H1 (cell line): ENCODE measurements at regions not wholly inside any gene's neighbourhood (a gene's known extent, or its start where the extent isn't known, plus 50 kb on each side); places are given as distances from the start of the nearest gene placed in this dataset.
A peak's percentile ranks its signal among the peaks of the same experiment; 100 is the strongest.

Experiments
- CTCF ChIA-PET: fragments of 300-600 bp; sonication (Branson Sonifier 250); formaldehyde crosslinking; loops from one replicate; lab custom pipeline; 2021; ENCODE audit not compliant: partially characterized antibody; lab: Charles Lee
- POLR2A ChIA-PET: fragments of 300-600 bp; sonication (Branson Sonifier 250); formaldehyde crosslinking; loops from one replicate; lab custom pipeline; 2021; ENCODE audit warnings: inconsistent platforms; ENCODE audit not compliant: partially characterized antibody; lab: Charles Lee
- DNase-seq, 2 experiments: peaks; one replicate each; pipeline versions ENCODE4 v3.0.0 to v3.0.0-alpha.2; 2010 to 2022; ENCODE audit warnings: low spot score in 2 of 2, low read depth in 1 of 2, mixed read lengths in 1 of 2
- FAIRE-seq: peaks from 2 replicates; lab custom pipeline; 2011; peaks lifted over from hg19 to GRCh38; lab: Jason Lieb, UNC
- H2AFZ ChIP-seq: 2 replicates; pipeline ENCODE4 v1.8.1; 2012; ENCODE audit warnings: low read length, inconsistent platforms
- H2AK5ac ChIP-seq: 2 replicates; pipeline ENCODE4 v1.6.1; 2013; ENCODE audit warnings: low read depth, low read length
- H2BK120ac ChIP-seq: replicated peaks from 2 replicates; pipeline ENCODE3; 2013; ENCODE audit warnings: low read depth, low read length, inconsistent platforms
- H2BK12ac ChIP-seq: 2 replicates; pipeline ENCODE4 v1.6.1; 2013; ENCODE audit warnings: low read depth, low read length
- H2BK15ac ChIP-seq: 2 replicates; pipeline ENCODE4 v1.6.1; 2013; ENCODE audit warnings: low read length
- H2BK20ac ChIP-seq: 2 replicates; pipeline ENCODE4 v1.6.1; 2013; ENCODE audit warnings: low read length
- H2BK5ac ChIP-seq: 2 replicates; pipeline ENCODE4 v1.6.1; 2013; ENCODE audit warnings: low read depth, low read length
- H3K14ac ChIP-seq: 2 replicates; pipeline ENCODE4 v1.6.1; 2013; ENCODE audit warnings: inconsistent platforms; ENCODE audit not compliant: insufficient read length
- H3K18ac ChIP-seq: 2 replicates; pipeline ENCODE4 v1.6.1; 2013; ENCODE audit warnings: low read length; ENCODE audit errors: extremely low read depth
- H3K23ac ChIP-seq: 2 replicates; pipeline ENCODE4 v1.6.1; 2013; ENCODE audit warnings: inconsistent platforms; ENCODE audit not compliant: insufficient read length
- H3K23me2 ChIP-seq: 2 replicates; pipeline ENCODE4 v1.6.1; 2013; ENCODE audit warnings: low read depth, low read length
- H3K27ac ChIP-seq: 2 replicates; pipeline ENCODE4 v1.6.1; 2011; ENCODE audit warnings: low read depth, low read length, inconsistent platforms
- H3K27me3 ChIP-seq, 4 experiments: replicated peaks in 1 of 4; 1 replicate in 1 of 4; 2 replicates in 3 of 4; pipeline versions ENCODE4 v1.6.1 to v1.8.1; 2011 to 2013; ENCODE audit warnings: low read length in 3 of 4, mild to moderate bottlenecking in 3 of 4, inconsistent platforms in 2 of 4, mixed read lengths in 2 of 4, moderate library complexity in 1 of 4; ENCODE audit not compliant: control insufficient read depth in 3 of 4, insufficient read depth in 3 of 4; ENCODE audit errors: extremely low read depth in 1 of 4
- H3K36me3 ChIP-seq, 4 experiments: 2 replicates each; pipeline versions ENCODE4 v1.6.1 to v1.8.1; 2011 to 2013; ENCODE audit warnings: mild to moderate bottlenecking in 4 of 4, low read length in 3 of 4, moderate library complexity in 2 of 4, control low read depth in 1 of 4, inconsistent platforms in 1 of 4; ENCODE audit not compliant: insufficient read depth in 4 of 4, control insufficient read depth in 2 of 4
- H3K4ac ChIP-seq: replicated peaks from 2 replicates; pipeline ENCODE3; 2013; ENCODE audit warnings: low read length, low read depth, mixed read lengths, inconsistent platforms; ENCODE audit not compliant: insufficient read length
- H3K4me1 ChIP-seq, 4 experiments: replicated peaks in 1 of 4; 1 replicate in 1 of 4; 2 replicates in 3 of 4; pipeline versions ENCODE4 v1.6.1 to v1.8.1; 2011 to 2013; ENCODE audit warnings: low read length in 3 of 4, inconsistent platforms in 2 of 4, mixed read lengths in 1 of 4; ENCODE audit not compliant: insufficient read depth in 4 of 4, control insufficient read depth in 3 of 4
- H3K4me2 ChIP-seq, 2 experiments: 2 replicates each; pipeline versions ENCODE4 v1.6.1 to v1.8.1; 2011 to 2013; ENCODE audit warnings: low read depth in 2 of 2, low read length in 2 of 2, control low read depth in 1 of 2, inconsistent platforms in 1 of 2, mild to moderate bottlenecking in 1 of 2; ENCODE audit not compliant: insufficient read depth in 1 of 2
- H3K4me3 ChIP-seq, 4 experiments: fragments of 200-600, 300-600 bp in 1 of 4; sonication (generic), shearing (Covaris generic), sonication (Bioruptor Twin) in 1 of 4; 2 replicates each; pipeline versions ENCODE4 v1.5.1 to v1.8.1; 2011 to 2016; ENCODE audit warnings: low read length in 4 of 4, low read depth in 3 of 4, control low read depth in 2 of 4, inconsistent platforms in 2 of 4, mild to moderate bottlenecking in 2 of 4, mixed read lengths in 1 of 4, moderate library complexity in 1 of 4; ENCODE audit not compliant: insufficient read depth in 2 of 4; ENCODE audit errors: extremely low read depth in 1 of 4
- H3K56ac ChIP-seq: replicated peaks from 2 replicates; pipeline ENCODE3; 2013; ENCODE audit warnings: low read depth, mild to moderate bottlenecking, mixed read lengths, low read length, inconsistent platforms; ENCODE audit not compliant: insufficient read length
- H3K79me1 ChIP-seq: 2 replicates; pipeline ENCODE4 v1.6.1; 2013; ENCODE audit warnings: low read depth, low read length, control low read depth
- H3K79me2 ChIP-seq, 2 experiments: 2 replicates each; pipeline versions ENCODE4 v1.6.1 to v1.8.1; 2012 to 2013; ENCODE audit warnings: low read length in 2 of 2, mild to moderate bottlenecking in 2 of 2, inconsistent platforms in 1 of 2; ENCODE audit not compliant: insufficient read depth in 2 of 2, control insufficient read depth in 1 of 2
- H3K9ac ChIP-seq, 4 experiments: replicated peaks in 1 of 4; 1 replicate in 1 of 4; 2 replicates in 3 of 4; pipeline versions ENCODE4 v1.6.1 to v1.8.1; 2011 to 2013; ENCODE audit warnings: low read depth in 3 of 4, low read length in 3 of 4, control low read depth in 2 of 4, mild to moderate bottlenecking in 2 of 4, moderate library complexity in 2 of 4, inconsistent platforms in 1 of 4; ENCODE audit errors: extremely low read depth in 1 of 4
- H3K9me3 ChIP-seq, 2 experiments: 2 replicates each; pipeline versions ENCODE4 v1.6.1 to v1.8.1; 2012 to 2013; ENCODE audit warnings: mild to moderate bottlenecking in 2 of 2, moderate library complexity in 2 of 2, control low read depth in 1 of 2, inconsistent platforms in 1 of 2, low read depth in 1 of 2, low read length in 1 of 2, mixed read lengths in 1 of 2; ENCODE audit not compliant: insufficient read depth in 2 of 2
- H4K20me1 ChIP-seq, 2 experiments: replicated peaks in 1 of 2; 2 replicates each; pipeline versions ENCODE3 to v1.8.1; 2011 to 2013; ENCODE audit warnings: inconsistent platforms in 2 of 2, low read length in 2 of 2, mild to moderate bottlenecking in 1 of 2; ENCODE audit not compliant: insufficient read depth in 2 of 2, control insufficient read depth in 1 of 2
- H4K5ac ChIP-seq: 2 replicates; pipeline ENCODE4 v1.6.1; 2013; ENCODE audit warnings: low read length, low read depth, mixed read lengths, inconsistent platforms; ENCODE audit not compliant: insufficient read length
- H4K8ac ChIP-seq: 2 replicates; pipeline ENCODE4 v1.8.0; 2013; ENCODE audit warnings: mild to moderate bottlenecking, moderate library complexity, low read length, inconsistent platforms; ENCODE audit not compliant: insufficient read depth; ENCODE audit errors: extremely low read depth
- H4K91ac ChIP-seq: replicated peaks from 2 replicates; pipeline ENCODE3; 2013; ENCODE audit warnings: low read length, mixed read lengths, inconsistent platforms; ENCODE audit not compliant: insufficient read length
- BACH1 ChIP-seq: IDR thresholded peaks from 2 replicates; pipeline ENCODE4 v1.6.1; 2012; ENCODE audit warnings: low read length, improper control_type of control experiment
- CEBPB ChIP-seq: IDR thresholded peaks from 2 replicates; pipeline ENCODE4 v1.6.1; 2012; ENCODE audit warnings: low read depth, low read length
- CTBP2 ChIP-seq: IDR thresholded peaks from 2 replicates; pipeline ENCODE4 v1.7.0; 2011; ENCODE audit warnings: borderline replicate concordance, mild to moderate bottlenecking, moderate library complexity, mixed read lengths, low read length; ENCODE audit not compliant: insufficient read depth, insufficient read length
- HDAC6 ChIP-seq: IDR thresholded peaks from one replicate; pipeline ENCODE4 v1.7.1; 2012; ENCODE audit warnings: low read depth, mild to moderate bottlenecking, inconsistent platforms, low read length, moderate library complexity
- JUND ChIP-seq: IDR thresholded peaks from 2 replicates; pipeline ENCODE4 v1.6.1; 2011; ENCODE audit warnings: mild to moderate bottlenecking, improper control_type of control experiment, low read length
- KDM5A ChIP-seq: fragments of 200-600 bp; IDR thresholded peaks from 2 replicates; pipeline ENCODE4 v1.7.1; 2012; ENCODE audit warnings: mild to moderate bottlenecking, low read length, inconsistent platforms, mixed read lengths
- NRF1 ChIP-seq: IDR thresholded peaks from 2 replicates; pipeline ENCODE4 v1.6.1; 2011; ENCODE audit warnings: mild to moderate bottlenecking, low read depth, low read length, improper control_type of control experiment
- RAD21 ChIP-seq, 2 experiments: IDR thresholded peaks in 1 of 2; conservative IDR thresholded peaks in 1 of 2; 2 replicates each; pipeline ENCODE4 v1.6.1; 2011; ENCODE audit warnings: low read depth in 2 of 2, low read length in 2 of 2, improper control_type of control experiment in 1 of 2, inconsistent platforms in 1 of 2, mild to moderate bottlenecking in 1 of 2, moderate library complexity in 1 of 2
- RFX5 ChIP-seq: IDR thresholded peaks from 2 replicates; pipeline ENCODE4 v1.6.1; 2011; ENCODE audit warnings: low read depth, low read length, improper control_type of control experiment, borderline replicate concordance
- SAP30 ChIP-seq: fragments of 300-600 bp; sonication (generic); IDR thresholded peaks from 2 replicates; pipeline ENCODE4 v1.7.1; 2012; ENCODE audit warnings: low read length, moderate library complexity, mild to moderate bottlenecking, inconsistent platforms; ENCODE audit not compliant: insufficient read depth, insufficient replicate concordance
- SIN3A ChIP-seq, 2 experiments: IDR thresholded peaks in 1 of 2; conservative IDR thresholded peaks in 1 of 2; 2 replicates each; pipeline ENCODE4 v1.6.1; 2011 to 2012; ENCODE audit warnings: low read length in 2 of 2, improper control_type of control experiment in 1 of 2, low read depth in 1 of 2, mild to moderate bottlenecking in 1 of 2
- SUZ12 ChIP-seq: fragments of 200-600 bp; sonication (generic); IDR thresholded peaks from 2 replicates; pipeline ENCODE4 v1.6.1; 2012; ENCODE audit warnings: mild to moderate bottlenecking, inconsistent platforms, low read length, moderate library complexity, mixed read lengths
- TEAD4 ChIP-seq: IDR thresholded peaks from 2 replicates; pipeline ENCODE4 v1.6.1; 2012; ENCODE audit warnings: low read depth, low read length, inconsistent platforms, mixed read lengths
- YY1 ChIP-seq: IDR thresholded peaks from 2 replicates; pipeline ENCODE4 v1.6.1; 2011; ENCODE audit warnings: low read depth, mild to moderate bottlenecking, low read length
- ZNF274 ChIP-seq: IDR thresholded peaks from 2 replicates; pipeline ENCODE4 v1.7.0; 2012; ENCODE audit warnings: low read length, borderline replicate concordance; ENCODE audit errors: extremely low read depth
- WGBS, 2 experiments: shearing (Covaris generic) in 1 of 2; methylation state at CpG; one replicate each; pipeline versions ENCODE4 v1.1.6 to v1.1.7; 2013 to 2015; ENCODE audit warnings: low lambda C conversion rate in 2 of 2, mixed read lengths in 2 of 2, inconsistent platforms in 1 of 2, low coverage in 1 of 2, missing lambda C conversion rate in 1 of 2; ENCODE audit not compliant: insufficient replicate concordance in 2 of 2, insufficient coverage in 1 of 2, insufficient read length in 1 of 2; ENCODE audit errors: extremely low coverage in 1 of 2, missing lambda C conversion rate in 1 of 2; 5-methylcytosine and 5-hydroxymethylcytosine counted together

DNA sequence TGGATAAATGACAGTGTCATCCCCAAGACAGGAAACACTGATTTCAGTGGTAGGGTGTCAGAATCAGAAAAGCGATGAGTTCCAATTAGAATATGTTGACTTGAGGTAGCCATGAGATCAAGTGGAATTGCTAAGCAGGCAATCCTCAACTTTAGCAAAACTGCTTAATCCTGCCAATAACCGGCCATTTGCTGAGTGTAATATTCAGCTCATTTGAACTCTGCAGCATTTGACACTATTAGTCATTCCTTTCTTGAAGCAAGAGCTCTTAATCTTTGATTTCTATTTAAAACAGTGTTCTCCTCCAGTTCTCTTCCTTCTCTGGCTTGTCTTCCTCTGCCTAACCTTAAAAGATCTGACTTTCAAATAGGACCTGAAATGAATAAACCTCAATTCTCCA lies 68.7 kb upstream of the DCLK2 start:
- 89% methylated on average over 2 of the region's 2 CpGs; no CpG with 5 or more reads in 1 of the 2 experiments for WGBS, 2 experiments
- H4K5ac ChIP-seq: no peak overlapping the region
- ChIA-PET POLR2A (no interaction called here), CTCF (interaction anchor here (1.1 to 5.6 kb wide), 11 partner anchors 11 to 245 kb away, joined by 3 to 53 read pairs (median 5); no protein-coding TSS in a partner anchor)
- no peaks in the 10 kb centered on the region for H4K20me1 ChIP-seq
- no peak overlapping the region for H2BK5ac ChIP-seq
- no peak for FAIRE-seq
- no peak overlapping the region for H2BK12ac ChIP-seq
- H4K8ac ChIP-seq: no peak overlapping the region
- no peak overlapping the region for H2BK120ac ChIP-seq
- H3K56ac ChIP-seq: no peak overlapping the region
- no peak overlapping the region for H4K91ac ChIP-seq
- H3K4me1 ChIP-seq: peaks cover 0 to 2% (median 0%) of the 10 kb centered on the region in 4 experiments; a peak in 1 of 7 replicates
- no peaks in the 10 kb centered on the region for H3K79me1 ChIP-seq
- H3K79me2 ChIP-seq: no peaks in the 10 kb centered on the region
- H3K36me3 ChIP-seq: no peaks in the 10 kb centered on the region
- no peak overlapping the region for H3K18ac ChIP-seq
- H3K27ac ChIP-seq: no peak overlapping the region
- H2AK5ac ChIP-seq: no peak overlapping the region
- no peak overlapping the region for H3K4me3 ChIP-seq
- no peak overlapping the region for H3K4me2 ChIP-seq
- H3K4ac ChIP-seq: no peak overlapping the region
- H3K9me3 ChIP-seq: no peaks in the 10 kb centered on the region
- no peak overlapping the region for H2BK20ac ChIP-seq
- H3K14ac ChIP-seq: no peak overlapping the region
- no peak overlapping the region for H3K9ac ChIP-seq
- no peak overlapping the region for H3K23ac ChIP-seq
- no peaks in the 10 kb centered on the region for H3K23me2 ChIP-seq
- H2BK15ac ChIP-seq: no peak overlapping the region
- no peak for DNase-seq
- no peaks in the 10 kb centered on the region; a peak in 1 of 7 replicates for H3K27me3 ChIP-seq
- H2AFZ ChIP-seq: 0 out of 2 replicates have a peak overlapping the region, but pooled peaks have one; percentile 56
- TF ChIP-seq ZNF274 (no peak), BACH1 (no peak), TEAD4 (no peak), SAP30 (no peak), RFX5 (no peak), NRF1 (no peak), KDM5A (no peak), YY1 (no peak), CEBPB (no peak), SIN3A (conservative IDR thresholded peaks at IDR 0.05 in 1 of 2, IDR thresholded peaks at IDR 0.05 in 1 of 2; ENCODE audit: low read depth in 1 of 2, low read length in 2 of 2) (no peak), SUZ12 (no peak), CTBP2 (no peak), HDAC6 (no peak), JUND (no peak), RAD21 (IDR thresholded peaks at IDR 0.05 in 1 of 2, conservative IDR thresholded peaks at IDR 0.05 in 1 of 2; ENCODE audit: low read depth in 2 of 2, low read length in 2 of 2) (no peak)
